HG03432 (cell line): ENCODE measurements at regions not wholly inside any gene's neighbourhood (a gene's known extent, or its start where the extent isn't known, plus 50 kb on each side); places are given as distances from the start of the nearest gene placed in this dataset.

Experiments
- ATAC-seq: cut with Tn5 transposase; IDR thresholded peaks from one replicate; pipeline ENCODE4 v1.9.1; 2021; ENCODE audit warnings: mild to moderate bottlenecking, moderate library complexity; ENCODE audit not compliant: unreplicated experiment

- ATAC-seq, result no peak
Observed at GRCh38 chr3:162491952-162492351, 995.3 kb downstream of the OTOL1 start.

GRCh38 chr3:162492446-162493081 is 996.0 kb downstream of the OTOL1 start:
- no peak for ATAC-seq

- no peak for ATAC-seq
Observed at GRCh38 chr3:162498626-162499025, 1002.0 kb downstream of the OTOL1 start.

GRCh38 chr3:162507397-162507796 is 1010.8 kb downstream of the OTOL1 start:
- no peak for ATAC-seq

GRCh38 chr3:162512488-162512887 is 1015.9 kb downstream of the OTOL1 start:
- ATAC-seq, result no peak

DNA sequence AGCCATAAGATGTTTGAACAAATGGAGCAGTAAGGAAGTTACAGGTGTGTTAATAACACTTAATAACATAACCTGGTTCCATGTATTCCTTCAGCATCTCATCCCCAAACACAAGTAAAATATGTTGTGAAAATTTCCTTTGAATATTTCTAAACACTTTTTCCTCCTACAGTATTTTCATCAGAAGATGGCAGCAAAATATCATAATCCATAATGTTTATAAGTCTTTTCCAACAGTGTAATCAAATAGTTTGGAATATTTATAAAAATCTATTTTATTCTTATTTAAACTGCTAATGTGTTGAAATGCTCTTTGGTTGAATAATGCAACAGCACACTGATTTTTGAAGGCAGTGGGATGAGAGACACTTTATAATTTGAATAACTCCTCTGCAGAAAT is 1020.5 kb downstream of the OTOL1 start:
- no peak for ATAC-seq

DNA sequence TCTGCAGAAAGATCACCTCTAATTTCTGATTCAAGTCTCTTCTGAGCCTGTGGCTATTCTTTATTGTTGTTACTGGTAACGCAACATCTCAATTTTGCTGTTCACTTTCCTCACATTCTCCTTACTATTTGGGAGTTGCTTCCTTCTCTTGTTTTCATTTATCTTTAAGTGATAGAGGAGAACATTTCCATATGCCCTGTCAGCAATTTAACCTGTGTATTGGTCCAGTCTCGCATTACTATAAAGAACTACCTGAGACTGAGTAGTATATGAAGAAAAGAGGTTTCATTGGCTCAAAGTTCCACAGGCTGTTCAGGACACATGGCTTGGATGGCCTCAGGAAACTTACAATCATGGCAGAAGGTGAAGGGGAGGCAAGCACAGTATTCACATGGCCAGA is 1025.1 kb downstream of the OTOL1 start:
- no peak for ATAC-seq

DNA sequence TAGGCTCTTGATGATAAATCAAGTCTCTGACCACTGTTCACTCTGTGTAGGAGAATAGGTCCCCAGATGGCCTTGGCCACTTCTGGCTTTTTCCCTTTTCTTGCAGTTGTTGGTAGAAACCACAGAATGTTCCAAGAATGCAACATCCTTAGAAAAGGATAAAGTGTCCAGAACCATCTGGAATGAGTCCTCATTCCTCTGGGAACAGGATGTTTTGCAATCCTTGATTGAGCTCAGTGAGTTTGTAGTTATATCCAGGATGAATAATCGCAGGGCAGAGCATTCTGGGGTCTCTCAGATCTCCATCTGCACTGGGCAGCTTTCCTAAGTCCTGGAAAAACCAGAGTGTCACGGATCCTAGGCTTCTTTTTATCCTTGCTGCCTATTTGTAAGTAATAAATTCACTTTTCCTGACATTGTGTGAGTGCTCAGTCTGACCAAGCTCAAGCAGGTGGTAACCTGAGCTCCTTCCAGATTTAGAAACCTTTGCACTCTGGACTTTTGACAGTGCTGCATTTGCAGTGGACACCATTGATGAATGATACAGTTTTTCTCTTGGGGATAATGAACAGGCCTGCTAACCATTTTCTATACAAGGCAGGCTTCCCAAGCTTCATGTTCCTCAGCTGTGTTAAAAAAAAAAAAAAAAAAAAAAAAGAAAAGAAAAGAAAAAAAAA is 1028.6 kb downstream of the OTOL1 start:
- no peak for ATAC-seq

DNA sequence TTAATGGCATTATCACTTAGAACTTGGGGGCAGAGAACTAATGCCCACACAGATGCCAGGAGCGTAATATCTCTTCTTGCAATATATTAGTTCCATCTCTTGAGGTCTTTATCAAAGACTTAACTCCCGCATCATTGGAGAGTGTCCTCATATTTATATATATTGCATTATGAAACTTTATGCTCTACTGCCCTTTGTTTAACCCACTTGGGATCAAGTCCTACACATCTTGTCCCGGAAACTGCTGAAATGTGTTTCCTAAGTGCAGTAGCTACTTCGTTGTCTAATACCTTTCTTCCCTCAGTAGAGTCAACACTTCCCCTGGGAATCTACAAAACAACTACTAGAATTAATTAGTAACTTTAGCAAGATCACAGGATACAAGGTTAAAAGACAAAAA is 1029.2 kb downstream of the OTOL1 start:
- no peak for ATAC-seq

GRCh38 chr3:162534431-162534830 is 1037.8 kb downstream of the OTOL1 start:
- ATAC-seq, result no peak

DNA sequence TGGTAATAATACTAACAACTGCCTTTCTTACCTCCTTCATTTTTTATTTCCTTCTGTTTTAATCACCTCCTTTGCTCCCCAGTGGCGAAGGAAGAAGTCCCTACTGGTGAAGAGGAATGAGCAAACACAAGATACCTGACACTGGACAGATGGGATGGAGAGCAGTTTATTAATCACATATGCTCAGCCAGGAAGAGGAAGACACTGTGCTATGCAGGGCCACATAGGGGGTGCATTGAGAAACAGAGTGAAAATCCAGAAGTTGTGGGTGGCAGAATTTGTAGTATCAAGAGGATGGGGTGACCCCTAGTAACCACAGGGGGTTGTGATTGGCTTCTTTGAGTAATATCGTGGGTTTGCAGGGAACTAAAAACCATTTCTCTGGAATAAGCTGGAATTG is 1041.9 kb downstream of the OTOL1 start:
- ATAC-seq, result no peak

- ATAC-seq, result no peak
Observed at GRCh38 chr3:162538906-162539305, 1042.3 kb downstream of the OTOL1 start.

- no peak for ATAC-seq
Observed at GRCh38 chr3:162540421-162540820, 1043.8 kb downstream of the OTOL1 start.

- ATAC-seq, result no peak
Observed at GRCh38 chr3:162541923-162542322, 1045.3 kb downstream of the OTOL1 start.

- no peak for ATAC-seq
Observed at GRCh38 chr3:162544246-162544645, 1047.6 kb downstream of the OTOL1 start.

- no peak for ATAC-seq
Observed at GRCh38 chr3:162546910-162547309, 1050.3 kb downstream of the OTOL1 start.

DNA sequence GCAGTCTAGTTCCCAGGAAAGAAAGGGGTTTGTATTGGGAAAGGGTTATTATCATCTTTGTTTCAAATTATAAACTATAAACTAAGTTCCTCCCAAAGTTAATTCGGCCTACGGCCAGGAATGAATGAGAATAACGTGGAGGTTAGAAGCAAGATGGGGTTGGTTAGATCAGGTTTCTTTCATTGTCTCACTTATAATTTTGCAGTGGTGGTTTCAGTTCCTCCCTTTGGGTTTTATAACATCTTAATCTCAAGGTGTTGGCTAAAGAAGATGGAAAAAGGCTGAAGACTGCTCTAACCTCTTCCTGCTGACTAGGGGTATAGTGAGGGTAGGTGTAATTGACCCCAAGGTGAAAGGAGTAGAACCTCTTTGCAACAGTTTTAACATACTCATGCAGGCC is 1050.7 kb downstream of the OTOL1 start:
- ATAC-seq, result no peak

DNA sequence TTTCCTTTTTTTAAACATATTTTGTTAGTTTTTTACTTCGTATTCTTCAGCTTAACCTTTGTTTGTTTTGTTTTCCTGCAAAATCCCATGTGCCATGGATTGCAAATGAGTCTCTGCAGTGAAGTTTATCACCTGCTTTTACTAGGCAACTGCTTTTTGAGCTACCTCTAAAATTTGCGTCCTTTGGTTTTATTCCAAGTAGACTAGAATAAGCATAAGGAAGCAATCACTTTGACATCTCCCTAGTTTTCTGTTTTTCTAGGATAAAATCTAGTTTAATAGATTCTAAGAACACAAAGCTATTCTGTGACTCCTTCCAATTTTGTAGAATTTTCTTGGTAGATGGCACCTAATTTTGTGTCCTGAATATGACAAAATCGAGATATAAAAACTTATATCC is 1059.2 kb downstream of the OTOL1 start:
- ATAC-seq, result no peak

DNA sequence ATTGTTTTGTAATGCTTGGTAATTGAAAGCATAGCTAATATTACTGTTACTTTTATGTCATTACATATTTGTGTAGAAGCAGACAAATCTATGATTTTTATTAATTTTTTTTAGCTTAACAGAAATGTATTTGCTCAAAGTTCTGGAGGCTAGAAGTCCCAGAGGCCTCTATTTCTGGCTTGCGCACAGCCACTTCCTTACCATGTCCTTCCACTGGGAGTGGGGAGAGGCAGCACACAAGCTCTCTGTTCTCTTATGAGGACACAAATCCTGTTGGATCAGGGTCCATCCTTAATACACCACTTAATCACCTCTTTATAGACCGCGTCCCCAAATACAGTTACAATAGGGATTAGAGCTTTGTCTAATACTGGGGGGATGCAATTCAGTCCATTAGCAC is 1061.4 kb downstream of the OTOL1 start:
- ATAC-seq, result no peak

- ATAC-seq, result no peak
Observed at GRCh38 chr3:162568706-162569105, 1072.1 kb downstream of the OTOL1 start.

DNA sequence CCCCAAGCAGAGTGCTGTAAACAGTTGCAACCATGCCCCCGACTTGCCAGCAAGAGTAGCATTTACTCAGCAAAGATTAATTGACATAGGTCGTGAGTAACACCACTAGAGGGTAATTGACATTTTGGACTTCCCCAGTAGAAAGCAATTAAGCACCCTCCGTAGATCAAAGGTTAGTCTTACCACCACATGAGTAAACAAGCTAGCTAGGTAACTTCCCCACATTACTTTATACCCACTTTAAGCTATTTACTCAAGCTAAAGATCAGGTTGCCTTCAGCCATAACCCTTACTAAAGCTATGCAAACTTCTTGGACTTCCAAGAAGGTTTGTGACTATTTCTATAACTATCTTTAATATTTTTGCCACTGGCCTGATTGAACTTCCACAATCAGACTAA is 1072.7 kb downstream of the OTOL1 start:
- ATAC-seq, result no peak

DNA sequence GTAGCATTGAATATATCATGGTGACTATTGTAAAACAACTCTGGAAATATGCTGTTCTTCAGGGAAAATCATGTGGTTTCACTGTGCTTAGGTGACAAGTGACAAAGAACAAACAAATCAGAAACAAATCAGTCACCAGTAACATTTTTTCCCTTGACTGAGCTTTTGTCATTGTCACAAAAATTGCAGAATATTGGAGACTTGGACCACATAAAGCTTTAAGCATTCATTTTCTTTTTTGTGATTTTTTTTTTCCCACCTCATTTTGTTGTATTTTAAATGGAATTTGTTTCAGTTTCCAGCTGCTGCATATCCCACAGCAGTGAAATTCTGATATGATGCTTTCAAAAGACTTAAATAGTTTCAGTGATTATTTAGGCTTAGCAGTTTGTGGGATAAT is 1088.4 kb downstream of the OTOL1 start:
- ATAC-seq, result no peak

DNA sequence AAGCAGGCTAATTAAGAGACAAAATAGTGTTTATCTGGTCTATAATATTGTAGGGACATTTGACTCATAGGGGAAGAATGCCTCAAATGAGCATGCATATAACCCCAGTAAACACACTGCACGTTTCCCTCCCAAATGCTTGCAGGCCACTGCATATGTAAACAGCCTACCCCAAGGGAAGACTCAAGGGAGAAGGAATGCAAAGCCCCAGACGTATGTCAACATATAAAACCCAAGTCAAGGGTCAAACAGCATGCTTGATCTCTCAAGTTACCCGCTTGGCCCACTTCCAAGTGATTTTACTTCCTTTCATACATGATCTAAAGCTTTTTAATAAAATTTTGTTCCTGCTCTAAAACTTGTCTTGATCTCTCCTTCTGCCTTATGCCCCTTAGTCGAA is 1090.0 kb downstream of the OTOL1 start:
- ATAC-seq, result no peak
